ENCODE measurements at regions not wholly inside any gene's neighbourhood (a gene's known extent, or its start where the extent isn't known, plus 50 kb on each side); places are given as distances from the start of the nearest gene placed in this dataset.
A peak's percentile ranks its signal among the peaks of the same experiment; 100 is the strongest.

DNA sequence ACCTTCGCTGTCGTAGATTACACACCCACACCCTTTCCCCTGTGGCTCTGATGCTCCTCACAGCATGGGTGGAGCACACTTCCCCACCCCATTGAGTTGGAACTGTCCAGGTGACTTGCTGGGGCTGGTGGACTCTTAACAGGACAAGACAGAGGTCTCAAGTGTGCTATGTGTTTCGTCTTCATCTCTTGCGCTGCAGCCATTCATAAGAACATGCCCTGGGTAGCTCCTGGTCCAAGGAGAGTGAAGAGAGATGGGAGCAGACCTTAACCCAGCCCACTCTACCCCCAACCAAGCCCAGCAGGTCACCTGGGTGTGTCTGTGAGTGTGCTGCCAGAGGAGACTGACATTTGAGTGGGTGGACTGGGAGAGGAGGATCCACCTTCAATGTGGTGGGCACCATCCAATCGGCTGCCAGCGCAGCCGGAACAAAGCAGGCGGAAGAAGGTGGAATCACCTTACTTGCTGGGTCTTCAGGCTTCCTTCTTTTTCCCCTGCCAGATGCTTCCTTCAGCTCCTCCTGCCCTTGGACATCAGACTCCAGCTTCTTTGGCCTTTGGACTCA, 112.4 kb downstream of the HTR5A start:
- no peak for DNase-seq

DNA sequence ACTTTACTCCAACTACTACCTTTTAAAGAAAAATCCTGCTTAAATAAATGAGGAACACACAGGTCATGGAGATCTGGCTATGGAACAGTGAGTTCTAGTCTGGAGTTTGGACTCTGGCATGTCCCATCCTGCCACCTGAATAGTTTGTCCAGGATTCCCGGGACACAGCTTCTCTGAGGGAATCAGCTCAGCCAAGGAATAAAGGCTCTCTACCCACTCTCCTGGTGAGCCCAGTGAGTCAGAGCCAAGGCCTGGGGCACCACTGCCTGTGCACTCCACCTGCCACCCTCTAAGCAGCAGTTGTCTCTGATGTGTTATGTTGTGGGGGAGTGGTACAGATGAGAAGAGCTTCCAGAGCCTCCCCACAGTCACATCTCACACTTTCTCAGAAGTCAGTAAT, 113.5 kb downstream of the HTR5A start:
- DNase-seq, result no peak

DNA sequence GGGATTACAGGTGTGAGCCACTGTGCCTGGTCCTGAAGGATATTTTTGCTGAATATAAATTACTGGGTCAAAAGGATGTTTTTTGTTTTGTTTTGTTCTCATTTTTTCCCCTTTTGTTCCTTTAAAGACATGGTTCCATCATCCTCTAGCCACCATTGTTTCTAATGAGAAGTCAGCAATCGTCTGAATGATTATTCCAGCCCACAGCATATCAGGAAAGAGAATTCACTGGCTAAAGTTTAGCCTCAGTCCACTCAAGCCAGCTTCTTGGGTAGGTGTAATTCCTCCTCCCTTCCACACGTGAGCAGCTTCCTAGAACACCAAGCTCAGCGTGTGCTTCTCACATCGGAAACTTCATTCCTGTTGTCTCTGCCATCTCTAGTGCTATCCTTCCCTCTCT, 112.8 kb upstream of the INSIG1 start:
- DNase-seq, result no peak

DNA sequence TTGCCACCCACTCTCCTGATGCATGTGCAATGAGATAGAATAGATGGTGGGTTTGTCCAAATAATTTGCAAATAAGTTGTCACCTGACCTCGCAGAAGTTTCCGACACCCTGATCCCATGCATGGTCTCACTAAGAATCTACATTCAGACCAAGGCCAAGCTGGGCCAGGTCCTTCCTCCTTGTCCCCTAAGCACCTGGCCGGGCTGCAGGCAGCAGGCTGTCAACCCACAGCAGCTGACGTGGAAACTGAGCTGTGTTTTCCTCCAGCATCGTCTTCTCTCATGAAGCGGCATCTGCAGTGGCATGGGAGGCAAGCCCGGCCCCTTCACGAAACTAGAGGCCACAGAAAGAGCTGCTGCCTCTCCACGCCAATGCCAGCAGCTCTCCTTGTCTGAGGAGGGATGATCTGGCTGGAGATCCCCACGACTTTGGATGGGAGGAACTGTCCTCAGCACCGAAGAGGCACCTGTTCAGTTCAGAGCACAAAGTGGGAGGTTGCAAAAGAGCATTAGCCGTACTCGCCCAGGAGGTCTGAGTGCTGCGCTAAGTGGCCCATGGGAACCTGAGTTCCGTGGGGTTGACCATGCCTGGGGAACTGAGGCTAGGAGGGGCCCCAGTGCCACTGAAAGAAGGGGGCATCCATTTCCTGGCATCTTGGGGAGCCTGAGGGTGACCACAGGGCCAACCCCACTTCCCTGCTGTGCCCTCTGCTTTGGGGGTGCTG, 110.5 kb upstream of the INSIG1 start:
- DNase-seq, result no peak

DNA sequence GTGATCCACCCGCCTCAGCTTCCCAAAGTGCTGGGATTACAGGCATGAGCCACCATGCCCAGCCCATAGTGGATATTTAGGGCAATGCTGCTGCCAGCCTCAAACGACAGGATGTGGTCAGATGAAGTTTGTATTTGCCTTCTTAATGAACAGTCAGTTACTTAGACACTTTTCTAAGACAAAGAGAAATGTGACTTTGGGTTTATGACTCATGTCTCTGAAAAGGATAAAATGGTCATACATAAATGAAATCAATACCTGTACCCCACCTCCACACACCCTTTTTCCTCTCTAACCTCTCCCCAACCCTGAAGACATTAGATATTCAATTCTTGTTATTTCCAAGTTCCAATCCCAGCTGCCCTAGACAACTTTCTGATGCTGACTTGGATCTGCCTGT, 109.3 kb upstream of the INSIG1 start:
- no peak for DNase-seq

DNA sequence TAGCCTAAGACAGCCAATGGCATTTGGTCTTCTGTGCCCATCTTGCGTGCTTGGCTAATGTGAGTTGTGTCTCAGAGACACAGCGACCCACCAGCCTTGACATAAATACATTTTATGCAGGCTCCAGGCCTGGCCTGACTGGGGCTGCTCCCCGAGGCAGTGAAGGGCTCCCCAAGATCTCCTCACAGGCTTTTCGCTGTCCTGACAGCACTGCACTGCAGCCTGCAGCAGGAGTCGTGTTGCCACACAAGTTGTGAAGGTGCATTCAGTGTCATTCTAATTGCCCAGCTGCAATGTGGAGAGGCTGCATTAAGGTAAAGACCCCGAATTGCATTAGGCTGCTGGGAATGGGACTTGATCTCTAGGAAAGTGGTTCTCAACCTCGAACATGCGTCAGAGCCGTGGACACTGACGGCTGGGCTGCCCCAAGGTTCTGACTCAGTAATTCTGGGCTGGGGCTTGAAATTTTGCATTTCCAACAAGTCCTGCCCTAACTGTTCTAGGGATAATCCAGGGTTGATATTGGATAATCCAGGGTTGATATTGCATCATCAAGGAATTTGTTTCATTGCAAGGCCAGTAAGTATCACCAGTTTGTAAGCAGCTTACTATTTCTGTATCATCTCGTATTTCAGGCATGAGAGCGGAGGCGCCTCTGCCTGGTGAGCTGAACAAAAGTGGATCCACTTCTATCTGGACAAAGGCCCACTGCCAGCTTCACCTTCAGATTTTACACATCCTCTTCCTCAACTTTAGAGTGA, 108.7 kb upstream of the INSIG1 start:
- DNase-seq, result no peak

DNA sequence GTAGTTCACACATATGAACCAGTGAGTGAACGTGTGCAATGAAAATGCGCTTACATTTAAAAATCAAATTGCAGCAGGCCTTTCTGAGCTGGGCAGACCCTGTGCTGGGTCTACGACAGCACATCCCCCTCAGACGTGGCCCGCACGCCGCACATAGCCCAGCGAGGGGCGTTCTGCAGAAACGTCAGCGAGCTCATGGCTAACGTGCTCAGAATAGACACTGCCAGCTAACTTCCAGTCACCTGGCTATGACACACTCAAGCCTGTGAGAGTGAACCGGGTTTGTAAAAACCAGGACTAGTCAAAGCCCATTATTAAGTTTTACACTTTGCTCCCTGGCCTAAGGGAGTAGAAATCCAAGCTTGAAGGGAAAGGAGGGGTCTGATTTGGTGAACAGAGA, 108.1 kb upstream of the INSIG1 start:
- no peak for DNase-seq

DNA sequence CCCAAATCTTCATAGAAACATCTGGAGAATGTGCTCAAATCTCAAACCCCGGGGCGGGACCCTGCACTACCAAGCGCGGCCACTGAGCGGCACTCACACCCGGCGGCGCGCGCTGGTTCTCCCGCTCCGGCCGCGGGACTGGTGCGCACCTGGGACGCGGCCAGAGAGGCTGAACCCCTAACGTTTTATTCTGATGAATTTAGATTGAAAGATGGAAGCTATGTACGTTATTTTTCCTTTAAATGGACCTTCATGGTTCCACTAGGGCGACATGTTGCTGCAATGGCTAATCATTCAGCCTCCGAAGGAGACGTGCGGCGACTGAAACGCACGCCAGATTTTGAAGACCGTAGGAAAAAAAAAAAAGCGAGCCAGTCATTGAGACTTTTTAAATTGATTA, 107.0 kb upstream of the INSIG1 start:
- DNase-seq, result peak; percentile 54

DNA sequence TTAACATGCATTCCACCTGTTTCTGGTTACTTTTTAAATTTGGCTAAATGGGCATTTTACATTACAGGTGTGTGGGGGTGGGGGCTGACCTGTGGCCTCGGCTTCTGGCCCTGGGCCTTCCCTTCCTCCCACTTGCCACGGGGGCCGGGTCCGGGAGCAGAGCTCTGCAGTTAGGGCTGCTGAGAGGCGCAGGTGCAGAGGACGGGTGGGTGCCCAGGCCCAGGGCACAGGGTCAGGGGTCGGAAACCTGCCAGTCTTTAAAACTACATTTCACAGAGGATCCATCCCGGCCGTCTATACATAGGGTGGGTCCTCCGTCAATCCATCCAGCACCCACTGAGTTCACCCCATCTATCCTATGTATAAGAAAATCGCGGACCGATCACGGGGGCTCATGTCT, 106.5 kb upstream of the INSIG1 start:
- no peak for DNase-seq

DNA sequence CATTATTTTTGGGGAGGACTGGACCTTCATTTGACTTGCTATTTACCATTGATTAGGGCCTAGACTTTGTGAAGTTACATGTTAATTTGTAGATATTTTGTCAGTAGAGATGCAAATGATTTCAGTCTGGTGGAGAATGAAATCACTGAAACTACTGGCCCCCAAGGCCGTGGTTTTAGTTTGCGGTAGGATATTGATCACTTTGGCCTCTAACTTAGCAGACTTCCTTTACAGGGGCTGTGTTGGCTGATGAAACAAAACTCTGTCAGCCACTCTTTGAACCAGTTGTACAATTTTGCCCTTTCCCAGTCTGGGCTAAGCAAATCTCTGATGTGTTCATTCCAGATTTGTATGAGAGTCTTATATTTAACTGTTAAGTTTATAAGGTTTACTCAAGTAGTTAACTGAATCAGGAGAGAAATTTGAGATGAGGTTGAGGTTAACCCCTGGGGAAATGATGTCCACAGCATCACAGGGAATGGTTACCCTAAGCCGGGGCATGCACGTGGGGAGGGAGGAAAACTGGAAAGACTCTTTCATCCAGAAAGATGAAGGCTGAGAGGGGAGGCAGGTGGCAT, 105.7 kb upstream of the INSIG1 start:
- DNase-seq, result no peak

DNA sequence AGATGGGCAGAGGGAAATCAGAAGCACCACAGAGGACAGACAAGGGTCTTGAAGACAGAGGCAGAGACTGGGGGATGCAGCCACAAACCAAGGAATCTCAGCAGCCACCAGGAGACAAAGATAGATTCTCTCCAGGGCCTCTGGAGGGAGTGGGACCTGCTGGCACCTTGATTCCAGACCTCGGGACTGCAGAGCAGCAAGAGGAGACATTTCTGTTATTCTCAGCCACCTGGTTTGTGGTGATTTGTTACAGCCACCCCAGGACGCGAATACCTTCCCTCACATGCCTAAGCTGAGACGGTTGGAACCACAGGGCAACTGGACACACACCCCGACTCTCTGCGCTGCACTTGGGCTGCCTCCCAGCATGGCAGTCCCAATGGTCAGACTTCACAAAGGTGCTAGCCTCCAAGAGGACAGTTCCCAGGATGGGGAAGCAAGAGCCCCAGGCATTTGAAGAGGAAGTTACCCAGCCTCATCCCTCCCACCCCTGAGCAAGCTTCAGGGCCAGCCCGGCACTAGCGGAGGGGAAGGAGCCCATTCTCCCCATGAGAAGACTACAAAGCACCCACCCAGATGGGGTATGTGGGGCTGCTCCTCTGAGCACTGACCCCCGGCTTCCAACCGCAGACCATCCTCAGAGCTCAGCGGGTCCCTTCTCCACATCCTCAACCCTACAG, 104.6 kb upstream of the INSIG1 start:
- no peak for DNase-seq

DNA sequence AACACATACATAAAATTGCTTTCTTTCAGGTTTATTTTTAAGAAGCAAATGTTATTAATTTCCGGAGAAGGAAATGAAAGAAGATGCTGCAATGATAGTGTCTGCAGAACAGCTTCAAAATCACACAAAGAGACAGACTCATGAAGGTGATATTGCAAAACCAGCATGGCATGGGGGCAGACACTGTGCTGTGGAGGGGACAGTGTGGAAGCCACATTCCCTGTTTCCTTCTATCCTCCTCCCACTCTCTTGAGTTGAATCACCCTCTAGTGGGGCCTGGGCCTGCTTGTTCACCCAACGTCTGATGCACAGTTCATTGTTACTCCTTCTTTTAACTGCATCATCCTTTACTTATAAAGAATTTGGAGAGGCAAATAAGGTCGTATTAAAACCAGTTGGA, 104.0 kb upstream of the INSIG1 start:
- no peak for DNase-seq

DNA sequence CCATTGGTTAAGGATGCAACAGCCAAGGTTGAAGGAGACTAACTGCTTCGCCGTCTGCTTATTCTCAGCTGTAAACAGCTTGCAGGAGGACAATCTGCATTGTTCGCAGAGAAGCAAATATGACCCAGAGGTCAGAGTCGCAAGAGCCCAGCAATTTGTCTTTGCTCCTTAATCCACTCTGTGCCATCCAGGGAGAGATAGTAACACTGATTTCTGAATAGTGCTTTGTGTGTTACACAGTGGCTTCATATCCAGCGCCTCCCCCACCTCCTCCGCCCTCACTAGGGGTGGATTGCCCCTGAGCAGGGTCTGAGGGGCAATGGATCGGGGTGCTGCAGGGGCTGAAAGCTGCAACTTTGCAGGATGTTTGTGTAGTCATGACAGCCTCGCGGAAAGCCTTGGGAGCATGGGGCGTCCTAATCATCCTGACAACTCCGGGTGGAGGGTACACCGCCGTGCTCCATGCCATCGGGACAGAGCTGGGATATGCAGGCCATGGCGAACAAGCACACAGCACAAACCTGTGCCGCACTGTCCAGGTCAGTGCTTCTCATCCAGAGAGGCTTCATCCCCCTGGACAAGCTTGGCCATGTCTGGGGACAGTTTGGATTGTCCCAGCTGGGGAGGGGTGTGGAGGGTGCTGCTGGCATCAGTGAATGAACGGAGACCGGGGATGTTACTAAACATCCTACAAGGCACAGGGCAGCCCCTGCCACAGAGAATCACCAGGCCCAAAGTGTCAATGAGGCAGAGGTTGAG, 103.1 kb upstream of the INSIG1 start:
- no peak for DNase-seq

DNA sequence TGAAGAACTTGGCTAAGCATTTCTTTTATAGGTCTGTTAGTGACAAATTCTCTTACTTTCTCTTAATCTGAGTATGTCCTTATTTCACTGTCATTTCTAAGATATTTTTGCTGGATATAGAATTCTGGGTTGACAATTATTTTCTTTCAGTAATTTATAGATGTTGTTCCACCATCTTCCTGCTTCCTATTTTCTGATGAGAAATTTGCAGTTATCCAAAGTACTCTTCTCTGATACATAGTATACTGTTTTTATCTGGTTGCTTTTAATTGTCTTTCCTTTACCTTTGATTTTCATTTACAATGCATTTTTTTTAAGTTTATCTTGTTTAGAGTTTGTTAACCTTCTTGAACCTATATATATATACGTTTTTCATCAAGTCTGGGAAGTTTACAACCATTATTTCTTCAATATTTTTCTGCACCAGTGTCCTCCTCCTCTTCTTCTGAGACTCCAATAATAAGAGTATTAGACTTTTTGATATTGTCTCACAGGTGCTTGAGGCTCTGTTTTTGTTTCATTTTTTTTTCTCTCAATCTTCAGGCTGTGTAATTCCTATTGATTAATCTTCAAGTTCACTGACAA, 101.6 kb upstream of the INSIG1 start:
- no peak for DNase-seq

DNA sequence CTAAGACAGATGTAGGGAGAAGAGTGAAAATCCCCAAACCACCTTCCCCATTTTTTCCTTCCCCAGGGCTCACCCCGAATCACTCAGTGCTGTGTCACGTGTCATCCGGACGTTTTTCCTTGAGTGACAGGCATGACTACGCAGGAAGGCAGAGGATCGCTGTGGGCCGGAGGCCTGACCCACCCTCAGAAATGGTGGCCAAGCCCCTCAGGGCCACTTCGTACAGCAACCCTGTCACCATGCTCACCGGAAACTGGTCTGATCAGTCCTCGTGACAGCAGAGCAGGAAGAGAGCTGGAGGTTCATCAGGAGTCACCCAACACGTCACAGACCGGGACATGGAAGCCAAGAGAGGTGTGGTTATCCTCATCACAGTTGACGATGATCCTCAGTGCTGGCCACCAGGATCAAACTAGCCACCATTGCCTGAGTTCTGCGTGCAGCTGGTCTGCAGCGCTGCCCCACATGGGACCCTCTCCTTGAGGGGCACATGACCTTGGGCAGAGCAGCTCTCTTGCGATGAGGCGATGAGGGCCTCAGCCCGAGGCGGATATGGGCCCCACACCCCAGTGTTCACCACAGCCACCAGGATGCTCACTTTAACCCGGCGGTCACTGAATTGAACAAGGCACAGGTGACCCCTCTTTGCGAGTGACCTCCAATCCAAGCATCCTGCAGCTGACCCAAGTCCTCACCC, 99.3 kb upstream of the INSIG1 start:
- no peak for DNase-seq

DNA sequence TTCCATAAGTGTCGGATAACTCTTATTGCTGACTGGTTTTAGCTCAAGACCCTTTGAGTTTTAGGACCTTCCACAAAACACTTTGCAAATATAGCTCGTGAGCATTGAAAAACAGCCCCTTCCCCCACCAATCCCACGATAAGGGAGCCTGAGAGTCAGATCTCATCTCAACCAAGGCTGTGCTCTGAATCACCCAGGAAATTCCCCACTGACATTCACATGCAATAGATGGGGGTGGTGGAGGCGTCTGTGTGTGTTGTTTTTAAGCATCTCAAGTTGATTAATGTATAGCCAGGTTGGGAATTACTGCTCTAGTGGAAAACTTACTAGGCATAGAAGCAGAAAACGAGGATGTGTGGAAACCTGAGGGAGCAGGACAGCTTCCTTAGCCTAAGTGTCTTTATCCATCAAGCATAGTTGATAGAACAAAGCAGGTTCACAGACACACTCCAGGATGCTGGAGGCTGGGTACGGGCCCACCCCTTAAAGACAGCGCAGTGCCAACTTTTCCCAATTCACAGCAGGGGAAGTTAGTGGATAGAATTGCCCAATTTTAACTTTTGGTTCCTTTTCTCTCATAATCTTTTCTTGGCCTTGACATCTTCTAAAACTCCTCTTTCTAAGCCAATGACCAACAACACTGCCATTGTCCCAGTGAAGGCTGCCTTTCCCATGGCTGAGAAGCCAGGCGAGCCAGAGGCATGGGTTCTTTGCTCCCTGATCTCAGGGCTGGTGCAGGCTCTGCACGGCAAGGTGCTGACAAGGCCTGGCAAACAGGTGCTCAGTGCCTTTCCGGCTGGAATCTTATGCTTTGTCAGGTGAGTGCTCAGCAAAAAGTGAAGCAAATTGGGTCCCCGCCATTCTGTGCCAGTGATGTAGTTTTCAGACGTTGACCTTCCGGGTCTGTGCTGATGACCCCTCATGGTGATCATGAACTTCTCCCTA, 98.5 kb upstream of the INSIG1 start:
- DNase-seq, result no peak

DNA sequence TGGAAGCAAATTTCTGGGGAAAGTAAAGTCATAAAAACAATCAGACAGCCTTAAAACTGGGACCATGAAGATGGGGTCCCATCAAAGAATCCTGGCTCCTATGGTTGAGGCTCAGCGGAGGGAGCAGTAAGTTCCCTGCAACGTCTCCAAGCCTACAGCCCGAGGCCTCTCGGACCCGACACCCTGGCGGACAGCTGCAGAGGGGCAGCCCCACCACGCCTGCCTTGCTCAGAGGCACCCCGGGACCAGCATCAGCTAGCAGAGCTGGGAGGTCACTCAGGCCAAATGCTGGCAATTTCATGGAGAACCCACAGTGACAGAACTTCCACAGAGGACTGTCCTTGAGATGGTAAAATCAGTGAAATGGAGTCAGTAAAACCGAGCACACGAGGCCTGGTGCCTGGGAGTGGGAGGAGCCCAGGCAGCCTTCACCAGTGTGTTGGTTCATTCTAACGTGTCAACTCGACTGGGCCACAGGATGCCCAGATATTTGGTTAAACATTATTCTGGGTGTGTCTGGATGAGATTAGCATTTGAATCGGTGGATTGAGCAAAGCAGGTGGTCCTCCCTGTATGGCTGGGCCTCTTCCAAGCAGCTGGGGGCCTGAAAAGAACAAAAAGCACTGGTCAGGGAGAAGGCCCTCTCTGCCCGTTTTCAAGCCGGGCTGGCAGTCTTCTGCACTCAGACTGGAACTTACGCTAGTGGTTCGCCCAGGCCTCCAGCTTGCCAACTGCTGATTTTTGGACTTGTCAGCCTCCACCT, 96.2 kb upstream of the INSIG1 start:
- no peak for DNase-seq

DNA sequence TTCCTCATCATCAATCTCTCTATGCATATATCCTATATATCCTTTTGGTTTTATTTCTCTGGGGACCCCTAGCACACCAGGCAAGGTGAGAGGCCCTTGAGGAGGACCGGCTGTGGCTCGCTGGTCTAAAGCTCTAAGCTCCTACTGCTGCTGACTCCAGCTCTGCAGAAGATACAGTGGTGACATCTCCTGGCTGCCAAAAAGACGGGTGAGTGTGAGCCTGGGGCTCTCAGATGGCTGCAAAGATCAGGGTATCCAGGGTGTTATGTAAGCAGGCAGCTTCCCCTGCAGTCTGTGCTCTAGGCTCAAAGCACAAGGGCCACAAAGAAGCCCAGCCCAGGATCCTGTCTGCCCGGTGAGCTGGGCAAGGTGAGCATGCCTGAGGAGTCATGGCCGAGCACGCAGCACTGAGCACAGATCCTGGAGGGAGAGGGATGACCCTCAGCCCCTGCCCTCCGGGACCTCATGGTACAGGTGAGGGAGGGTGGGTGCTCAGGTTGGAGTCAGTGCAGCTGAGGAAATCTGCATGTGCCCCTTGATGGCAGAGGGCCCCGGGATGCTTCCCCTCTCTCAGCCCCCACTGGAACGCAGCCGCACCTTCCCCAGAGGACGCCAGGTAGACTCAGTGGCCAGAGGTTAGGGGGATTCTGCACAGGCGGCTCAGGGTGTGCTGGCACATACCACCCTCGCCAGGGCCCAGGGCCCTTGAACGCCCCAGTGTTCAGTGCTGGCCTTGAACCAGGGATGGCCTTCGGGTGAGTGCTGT, 95.4 kb upstream of the INSIG1 start:
- no peak for DNase-seq

Data from CD4-positive, alpha-beta T cell treated with Interleukin-21 for 1 hour (primary cell).